ENCODE measurements at regions not wholly inside any gene's neighbourhood (a gene's known extent, or its start where the extent isn't known, plus 50 kb on each side); places are given as distances from the start of the nearest gene placed in this dataset.

DNA sequence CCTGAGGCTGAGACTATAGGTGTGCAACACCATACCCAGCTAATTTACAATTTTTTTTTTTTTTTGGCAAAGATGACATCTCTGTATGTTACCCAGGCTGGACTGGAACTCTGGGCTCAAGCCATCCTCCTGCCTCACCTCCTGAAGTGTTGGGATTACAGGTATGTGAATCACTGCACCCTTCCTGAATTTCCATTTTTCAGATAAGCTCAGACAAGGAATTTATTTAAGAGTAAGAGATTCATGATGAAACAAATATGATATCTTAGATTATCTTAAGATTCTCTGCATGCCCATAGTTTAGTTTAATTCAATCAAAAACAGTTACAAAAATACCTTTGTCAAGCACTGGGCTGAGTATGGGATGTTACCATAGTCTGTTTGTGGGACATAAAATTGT, 128.4 kb upstream of the BASP1 start:
- TF ChIP-seq, protein P1, sequence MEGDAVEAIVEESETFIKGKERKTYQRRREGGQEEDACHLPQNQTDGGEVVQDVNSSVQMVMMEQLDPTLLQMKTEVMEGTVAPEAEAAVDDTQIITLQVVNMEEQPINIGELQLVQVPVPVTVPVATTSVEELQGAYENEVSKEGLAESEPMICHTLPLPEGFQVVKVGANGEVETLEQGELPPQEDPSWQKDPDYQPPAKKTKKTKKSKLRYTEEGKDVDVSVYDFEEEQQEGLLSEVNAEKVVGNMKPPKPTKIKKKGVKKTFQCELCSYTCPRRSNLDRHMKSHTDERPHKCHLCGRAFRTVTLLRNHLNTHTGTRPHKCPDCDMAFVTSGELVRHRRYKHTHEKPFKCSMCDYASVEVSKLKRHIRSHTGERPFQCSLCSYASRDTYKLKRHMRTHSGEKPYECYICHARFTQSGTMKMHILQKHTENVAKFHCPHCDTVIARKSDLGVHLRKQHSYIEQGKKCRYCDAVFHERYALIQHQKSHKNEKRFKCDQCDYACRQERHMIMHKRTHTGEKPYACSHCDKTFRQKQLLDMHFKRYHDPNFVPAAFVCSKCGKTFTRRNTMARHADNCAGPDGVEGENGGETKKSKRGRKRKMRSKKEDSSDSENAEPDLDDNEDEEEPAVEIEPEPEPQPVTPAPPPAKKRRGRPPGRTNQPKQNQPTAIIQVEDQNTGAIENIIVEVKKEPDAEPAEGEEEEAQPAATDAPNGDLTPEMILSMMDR (IDR thresholded peaks at IDR 0.05), result no peak
- no peak for TF ChIP-seq ZFX (IDR thresholded peaks at IDR 0.05; ENCODE audit: borderline replicate concordance)

Data from 22Rv1 (cell line).